Loucy (cell line): ENCODE measurements at regions not wholly inside any gene's neighbourhood (a gene's known extent, or its start where the extent isn't known, plus 50 kb on each side); places are given as distances from the start of the nearest gene placed in this dataset.

Experiments used
- H2AFZ ChIP-seq: fragments of 200-600 bp; sonication (generic); 2 replicates; pipeline ENCODE4 v1.6.0; 2016; ENCODE audit warnings: antibody characterized with exemption, mild to moderate bottlenecking, low read length, moderate library complexity
- H3F3A ChIP-seq: fragments of 200-600 bp; 2 replicates; pipeline ENCODE4 v1.6.0; 2016; ENCODE audit warnings: antibody characterized with exemption, low read depth, mild to moderate bottlenecking
- H3K27me3 ChIP-seq: fragments of 200-600 bp; sonication (generic); 2 replicates; pipeline ENCODE4 v1.6.1; 2014; ENCODE audit warnings: low read length, mild to moderate bottlenecking; ENCODE audit not compliant: insufficient read depth, poor library complexity, severe bottlenecking
- H3K36me3 ChIP-seq: fragments of 200-600 bp; sonication (generic); 2 replicates; pipeline ENCODE4 v1.6.1; 2016; ENCODE audit warnings: low read length; ENCODE audit not compliant: insufficient read depth
- H3K4me1 ChIP-seq: fragments of 200-600 bp; sonication (generic); 2 replicates; pipeline ENCODE4 v1.5.1; 2014; ENCODE audit warnings: low read length, mild to moderate bottlenecking; ENCODE audit not compliant: insufficient read depth, poor library complexity, severe bottlenecking
- H3K4me2 ChIP-seq: fragments of 200-600 bp; sonication (generic); 2 replicates; pipeline ENCODE4 v1.6.0; 2014; ENCODE audit warnings: antibody characterized with exemption, low read length, low read depth, mild to moderate bottlenecking; ENCODE audit not compliant: poor library complexity, severe bottlenecking
- H3K4me3 ChIP-seq: fragments of 200-600 bp; sonication (generic); 2 replicates; pipeline ENCODE4 v1.5.1; 2014; ENCODE audit warnings: low read length, mild to moderate bottlenecking, mixed read lengths; ENCODE audit not compliant: poor library complexity, severe bottlenecking
- H3K79me2 ChIP-seq: fragments of 200-600 bp; sonication (generic); 2 replicates; pipeline ENCODE4 v1.6.1; 2014; ENCODE audit warnings: low read length; ENCODE audit not compliant: insufficient read depth
- H3K9ac ChIP-seq: fragments of 200-600 bp; sonication (generic); 2 replicates; pipeline ENCODE4 v1.6.0; 2014; ENCODE audit warnings: mild to moderate bottlenecking, low read depth, low read length, moderate library complexity; ENCODE audit not compliant: poor library complexity, severe bottlenecking
- H3K9me2 ChIP-seq: fragments of 200-600 bp; sonication (generic); replicated peaks from 2 replicates; pipeline ENCODE4 v1.6.1; 2016; ENCODE audit warnings: low read depth, low read length, mixed read lengths
- H3K9me3 ChIP-seq: fragments of 200-600 bp; sonication (generic); 2 replicates; pipeline ENCODE4 v1.6.1; 2014; ENCODE audit warnings: mild to moderate bottlenecking, antibody characterized with exemption, low read length, low read depth; ENCODE audit not compliant: insufficient read depth
- H4K20me1 ChIP-seq: fragments of 200-600 bp; sonication (generic); 2 replicates; pipeline ENCODE4 v1.6.0; 2014; ENCODE audit warnings: antibody characterized with exemption, low read length, mild to moderate bottlenecking; ENCODE audit not compliant: insufficient read depth, poor library complexity, severe bottlenecking
- EZH2phosphoT487 ChIP-seq: fragments of 200-600 bp; IDR thresholded peaks from 2 replicates; pipeline ENCODE4 v1.6.1; 2018; ENCODE audit warnings: antibody characterized with exemption, mild to moderate bottlenecking, moderate library complexity, borderline replicate concordance
- TF ChIP-seq, protein P1 (sequence below): fragments of 200-600 bp; sonication (generic); conservative IDR thresholded peaks from 2 replicates; pipeline ENCODE4 v1.5.1; 2014; ENCODE audit warnings: mild to moderate bottlenecking, antibody characterized with exemption, low read length

- Histone ChIP-seq H3K27me3 (no peaks in the 10 kb centered on the region), H3K4me1 (no peaks in the 10 kb centered on the region), H3K4me2 (no peak overlapping the region), H3K36me3 (no peaks in the 10 kb centered on the region), H3K9me2 (no peaks in the 10 kb centered on the region), H3K9ac (no peak overlapping the region), H3K79me2 (no peaks in the 10 kb centered on the region), H2AFZ (no peak overlapping the region), H3K4me3 (no peak overlapping the region), H3F3A (no peaks in the 10 kb centered on the region), H4K20me1 (no peaks in the 10 kb centered on the region), H3K9me3 (no peaks in the 10 kb centered on the region)
- TF ChIP-seq EZH2phosphoT487: no peak
- TF ChIP-seq, protein P1, sequence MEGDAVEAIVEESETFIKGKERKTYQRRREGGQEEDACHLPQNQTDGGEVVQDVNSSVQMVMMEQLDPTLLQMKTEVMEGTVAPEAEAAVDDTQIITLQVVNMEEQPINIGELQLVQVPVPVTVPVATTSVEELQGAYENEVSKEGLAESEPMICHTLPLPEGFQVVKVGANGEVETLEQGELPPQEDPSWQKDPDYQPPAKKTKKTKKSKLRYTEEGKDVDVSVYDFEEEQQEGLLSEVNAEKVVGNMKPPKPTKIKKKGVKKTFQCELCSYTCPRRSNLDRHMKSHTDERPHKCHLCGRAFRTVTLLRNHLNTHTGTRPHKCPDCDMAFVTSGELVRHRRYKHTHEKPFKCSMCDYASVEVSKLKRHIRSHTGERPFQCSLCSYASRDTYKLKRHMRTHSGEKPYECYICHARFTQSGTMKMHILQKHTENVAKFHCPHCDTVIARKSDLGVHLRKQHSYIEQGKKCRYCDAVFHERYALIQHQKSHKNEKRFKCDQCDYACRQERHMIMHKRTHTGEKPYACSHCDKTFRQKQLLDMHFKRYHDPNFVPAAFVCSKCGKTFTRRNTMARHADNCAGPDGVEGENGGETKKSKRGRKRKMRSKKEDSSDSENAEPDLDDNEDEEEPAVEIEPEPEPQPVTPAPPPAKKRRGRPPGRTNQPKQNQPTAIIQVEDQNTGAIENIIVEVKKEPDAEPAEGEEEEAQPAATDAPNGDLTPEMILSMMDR: no peak
These were observed 370.4 kb downstream of the TUSC7 start for GRCh38 chr3:117079997-117080396.

DNA sequence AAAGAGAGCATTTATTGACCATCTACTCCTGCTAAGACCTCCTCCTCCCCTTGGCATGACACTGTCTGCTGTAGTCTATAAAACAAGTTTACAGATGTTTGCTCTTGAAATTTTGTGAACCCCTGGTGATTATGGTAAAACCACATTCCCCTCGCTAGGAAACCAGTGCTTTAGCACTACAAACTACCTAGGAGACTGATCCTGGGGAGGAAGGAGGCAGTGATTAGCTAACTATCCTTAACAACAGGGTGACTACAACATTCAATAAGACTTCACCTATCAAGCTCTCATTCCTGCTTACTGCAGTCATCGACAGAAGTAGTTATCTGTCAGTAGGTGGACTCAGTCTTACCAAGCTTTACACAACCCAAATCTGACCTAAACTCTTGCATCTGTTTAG lies 371.3 kb downstream of the TUSC7 start:
- H3K9me2 ChIP-seq: no peaks in the 10 kb centered on the region
- TF ChIP-seq, protein P1: no peak
- no peak for TF ChIP-seq EZH2phosphoT487
- H3F3A ChIP-seq: no peaks in the 10 kb centered on the region
- H3K36me3 ChIP-seq: no peaks in the 10 kb centered on the region
- no peaks in the 10 kb centered on the region for H3K4me1 ChIP-seq
- no peak overlapping the region for H2AFZ ChIP-seq
- H3K4me3 ChIP-seq: no peak overlapping the region
- no peaks in the 10 kb centered on the region for H3K27me3 ChIP-seq
- no peak overlapping the region for H3K4me2 ChIP-seq
- no peaks in the 10 kb centered on the region for H3K79me2 ChIP-seq
- H3K9ac ChIP-seq: no peak overlapping the region
- H3K9me3 ChIP-seq: no peaks in the 10 kb centered on the region
- no peaks in the 10 kb centered on the region for H4K20me1 ChIP-seq

DNA sequence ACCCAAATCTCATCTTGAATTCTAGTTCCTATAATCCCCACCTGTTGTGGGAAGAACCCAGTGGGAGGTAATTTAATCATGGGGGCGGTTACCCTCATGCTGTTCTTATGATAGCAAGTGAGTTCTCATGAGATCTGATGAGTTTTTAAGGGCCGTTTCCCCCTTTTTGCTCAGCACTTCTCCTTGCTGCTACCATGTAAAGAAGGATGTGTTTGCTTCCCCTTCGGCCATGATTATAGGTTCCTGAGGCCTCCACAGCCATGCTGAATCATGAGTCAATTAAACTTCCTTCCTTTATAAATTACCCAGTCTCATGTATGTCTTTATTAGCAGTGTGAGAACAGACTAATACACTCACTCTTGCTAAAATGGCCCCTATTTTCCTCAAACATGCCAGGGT lies 374.7 kb downstream of the TUSC7 start:
- Histone ChIP-seq H3K4me3 (no peak overlapping the region), H3K9ac (no peak overlapping the region), H3K9me2 (no peaks in the 10 kb centered on the region), H3K4me2 (no peak overlapping the region), H3K4me1 (no peaks in the 10 kb centered on the region), H3K27me3 (no peaks in the 10 kb centered on the region), H3F3A (no peaks in the 10 kb centered on the region), H3K36me3 (no peaks in the 10 kb centered on the region), H4K20me1 (no peaks in the 10 kb centered on the region), H3K79me2 (no peaks in the 10 kb centered on the region), H3K9me3 (no peaks in the 10 kb centered on the region), H2AFZ (no peak overlapping the region)
- TF ChIP-seq EZH2phosphoT487: no peak
- TF ChIP-seq, protein P1: no peak
